Activated CD8-positive, alpha-beta T cell treated with anti-CD3 and anti-CD28 coated beads for 36 hours (primary cell): ENCODE measurements at regions not wholly inside any gene's neighbourhood (a gene's known extent, or its start where the extent isn't known, plus 50 kb on each side); places are given as distances from the start of the nearest gene placed in this dataset.

ENCODE experiments used
- ATAC-seq: fragments of 200-7000 bp; cut with Tn5 transposase; one replicate; pipeline ENCODE4 v1.10.0; 2021; ENCODE audit warnings: mild to moderate bottlenecking, moderate library complexity
- CTCF ChIA-PET: fragments of 350-600 bp; sonication (Branson Sonifier 250); formaldehyde crosslinking; loops from one replicate; lab custom pipeline; 2021; ENCODE audit warnings: antibody characterized with exemption; lab: Charles Lee
- POLR2A ChIA-PET: fragments of 350-600 bp; sonication (Branson Sonifier 250); formaldehyde crosslinking; loops from one replicate; lab custom pipeline; 2021; ENCODE audit warnings: antibody characterized with exemption; lab: Charles Lee
- DNase-seq: peaks from one replicate; pipeline ENCODE4 v3.0.0-alpha.2; 2020
- H3K27ac Mint-ChIP-seq: one replicate; pipeline ENCODE4 v1.8.0; 2021; ENCODE audit warnings: mild to moderate bottlenecking, mixed read lengths
- H3K27me3 Mint-ChIP-seq: one replicate; pipeline ENCODE4 v1.8.0; 2021; ENCODE audit warnings: mixed read lengths
- H3K36me3 Mint-ChIP-seq: one replicate; pipeline ENCODE4 v1.8.0; 2021; ENCODE audit warnings: low read depth, mixed read lengths
- H3K4me1 Mint-ChIP-seq: one replicate; pipeline ENCODE4 v1.8.0; 2021; ENCODE audit warnings: low read depth, mixed read lengths
- H3K4me3 Mint-ChIP-seq: one replicate; pipeline ENCODE4 v1.8.0; 2021; ENCODE audit warnings: mild to moderate bottlenecking, moderate library complexity, mixed read lengths
- H3K9me3 Mint-ChIP-seq: one replicate; pipeline ENCODE4 v1.8.0; 2021; ENCODE audit warnings: mixed read lengths
- CTCF ChIP-seq: fragments of 200-600 bp; IDR thresholded peaks from one replicate; pipeline ENCODE4 v1.8.0; 2022; ENCODE audit warnings: antibody characterized with exemption, mild to moderate bottlenecking
- intact Hi-C: fragments of 100-400 bp; cut with micrococcal nuclease; formaldehyde crosslinking; loops from one replicate; pipeline ENCODE4 v1.10.0; 2022

- ATAC-seq, result no peak
- Mint-ChIP-seq H3K36me3 (no peaks in the 10 kb centered on the region), H3K27me3 (peaks cover 5% of the 10 kb centered on the region), H3K4me3 (no peak overlapping the region), H3K27ac (no peak overlapping the region), H3K4me1 (no peaks in the 10 kb centered on the region), H3K9me3 (no peaks in the 10 kb centered on the region)
- ChIA-PET POLR2A (no interaction called here), CTCF (interaction anchor here (1.4 to 2.2 kb wide), 2 partner anchors 12 kb away, joined by 3 to 11 read pairs; no protein-coding TSS in a partner anchor)
- intact Hi-C loops, result no loop called here
- DNase-seq, result no peak
- TF ChIP-seq CTCF, result no peak
Observed at GRCh38 chr2:18161681-18162080, 283.2 kb downstream of the KCNS3 start.

GRCh38 chr2:18159896-18160295, 281.4 kb downstream of the KCNS3 start:
- ChIA-PET POLR2A (no interaction called here), CTCF (interaction anchor here (0.9 to 2.2 kb wide), 2 partner anchors 10 to 17 kb away, joined by 3 to 11 read pairs; no protein-coding TSS in a partner anchor)
- no peaks in the 10 kb centered on the region for H3K9me3 Mint-ChIP-seq
- no peak for TF ChIP-seq CTCF
- DNase-seq, result no peak
- H3K4me3 Mint-ChIP-seq, result no peak overlapping the region
- no peaks in the 10 kb centered on the region for H3K4me1 Mint-ChIP-seq
- intact Hi-C loops, result loop anchor here (10.0 kb wide), 1 partner anchor 305 kb away; no protein-coding TSS in a partner anchor
- H3K27ac Mint-ChIP-seq, result no peak overlapping the region
- H3K36me3 Mint-ChIP-seq, result no peaks in the 10 kb centered on the region
- no peak for ATAC-seq
- peaks cover 3% of the 10 kb centered on the region for H3K27me3 Mint-ChIP-seq

GRCh38 chr2:18156421-18156820, 278.0 kb downstream of the KCNS3 start:
- POLR2A ChIA-PET, result no interaction called here
- CTCF ChIA-PET, result interaction anchor here (1.1 kb wide), 1 partner anchor 23 kb away, joined by 3 read pairs; no protein-coding TSS in a partner anchor
- Mint-ChIP-seq H3K27me3 (peaks cover 3% of the 10 kb centered on the region), H3K4me3 (no peak overlapping the region), H3K4me1 (no peaks in the 10 kb centered on the region), H3K27ac (no peak overlapping the region), H3K36me3 (no peaks in the 10 kb centered on the region), H3K9me3 (no peaks in the 10 kb centered on the region)
- DNase-seq (no peak), ATAC-seq (no peak)
- intact Hi-C loops, result loop anchor here (10.0 kb wide), 1 partner anchor 302 kb away; no protein-coding TSS in a partner anchor
- no peak for TF ChIP-seq CTCF

- no peaks in the 10 kb centered on the region for H3K4me1 Mint-ChIP-seq
- DNase-seq (no peak), ATAC-seq (no peak)
- TF ChIP-seq CTCF, result no peak
- H3K9me3 Mint-ChIP-seq, result no peaks in the 10 kb centered on the region
- H3K27ac Mint-ChIP-seq, result no peak overlapping the region
- intact Hi-C loops, result loop anchor here (10.0 kb wide), 1 partner anchor 301 kb away; no protein-coding TSS in a partner anchor
- ChIA-PET CTCF (no interaction called here), POLR2A (no interaction called here)
- H3K27me3 Mint-ChIP-seq, result peaks cover 5% of the 10 kb centered on the region
- H3K4me3 Mint-ChIP-seq, result no peak overlapping the region
- no peaks in the 10 kb centered on the region for H3K36me3 Mint-ChIP-seq
Observed at GRCh38 chr2:18156002-18156401, 277.5 kb downstream of the KCNS3 start.

DNA sequence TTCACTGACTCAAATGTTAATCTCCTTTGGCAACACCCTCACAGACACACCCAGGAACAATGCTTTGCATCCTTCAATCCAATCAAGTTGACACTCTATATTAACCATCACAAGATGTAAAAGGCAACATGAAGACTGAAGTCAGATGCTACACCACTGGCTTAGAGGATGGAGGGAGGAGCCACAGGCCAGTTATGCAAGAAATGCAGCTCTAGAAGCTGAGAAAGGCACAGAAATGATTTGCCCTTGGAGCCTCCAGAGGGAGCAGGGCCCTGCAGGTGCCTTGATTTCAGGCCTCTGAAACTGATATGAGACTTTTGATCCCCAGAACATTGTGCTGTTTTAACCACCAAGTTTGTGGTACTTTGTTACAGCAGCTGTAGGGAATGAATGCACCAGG, 276.3 kb downstream of the KCNS3 start:
- intact Hi-C loops, result loop anchor here (10.0 kb wide), 1 partner anchor 300 kb away; no protein-coding TSS in a partner anchor
- H3K36me3 Mint-ChIP-seq, result no peaks in the 10 kb centered on the region
- no peak overlapping the region for H3K4me3 Mint-ChIP-seq
- no peaks in the 10 kb centered on the region for H3K9me3 Mint-ChIP-seq
- POLR2A ChIA-PET, result no interaction called here
- H3K27ac Mint-ChIP-seq, result no peak overlapping the region
- H3K27me3 Mint-ChIP-seq, result peaks cover 7% of the 10 kb centered on the region
- DNase-seq, result no peak
- no peak for TF ChIP-seq CTCF
- H3K4me1 Mint-ChIP-seq, result no peaks in the 10 kb centered on the region
- no peak for ATAC-seq
- CTCF ChIA-PET, result no interaction called here
